Kidney tubule cell (primary cell): ENCODE measurements at regions not wholly inside any gene's neighbourhood (a gene's known extent, or its start where the extent isn't known, plus 50 kb on each side); places are given as distances from the start of the nearest gene placed in this dataset.
"Not testable (repeated sequence)": the region's sequence is repeated elsewhere in the genome, so short reads cannot be mapped to it uniquely, and the experiment has no call there.

Experiments
- DNase-seq: peaks from one replicate; pipeline ENCODE4 v3.0.0-alpha.2; 2018; ENCODE audit warnings: low spot score

- DNase-seq, result no peak
Measured at GRCh38 chr22:22168941-22169867, 75.4 kb upstream of the VPREB1 start.

- peak; percentile 37 for DNase-seq
Measured at GRCh38 chr22:22168190-22168940, 76.2 kb upstream of the VPREB1 start.

- no peak for DNase-seq
Measured at GRCh38 chr22:22167791-22168189, 76.8 kb upstream of the VPREB1 start.

- DNase-seq, result no peak
Measured at GRCh38 chr22:22166941-22167713, 77.5 kb upstream of the VPREB1 start.

GRCh38 chr22:22165936-22166710, 78.5 kb upstream of the VPREB1 start:
- no peak for DNase-seq

- DNase-seq, result no peak
Measured at GRCh38 chr22:22164541-22165272, 79.9 kb upstream of the VPREB1 start.

- DNase-seq, result no peak
Measured at GRCh38 chr22:22161924-22162851, 82.4 kb upstream of the VPREB1 start.

GRCh38 chr22:22160768-22161167, 83.8 kb upstream of the VPREB1 start:
- not testable (repeated sequence) for DNase-seq

- no peak for DNase-seq
Measured at GRCh38 chr22:22159384-22159783, 85.2 kb upstream of the VPREB1 start.

- DNase-seq, result no peak
Measured at GRCh38 chr22:22158965-22159364, 85.6 kb upstream of the VPREB1 start.

GRCh38 chr22:22158207-22158816, 86.3 kb upstream of the VPREB1 start:
- no peak for DNase-seq

GRCh38 chr22:22157348-22157725, 87.2 kb upstream of the VPREB1 start:
- DNase-seq, result peak; percentile 6

- DNase-seq, result peak; percentile 83
Measured at GRCh38 chr22:22156716-22157347, 87.8 kb upstream of the VPREB1 start.

- no peak for DNase-seq
Measured at GRCh38 chr22:22156348-22156715, 88.3 kb upstream of the VPREB1 start.

- DNase-seq, result no peak
Measured at GRCh38 chr22:22155607-22156006, 89.0 kb upstream of the VPREB1 start.

- no peak for DNase-seq
Measured at GRCh38 chr22:22155146-22155545, 89.4 kb upstream of the VPREB1 start.

GRCh38 chr22:22154040-22154439, 90.5 kb upstream of the VPREB1 start:
- no peak for DNase-seq

GRCh38 chr22:22151308-22151707, 93.3 kb upstream of the VPREB1 start:
- DNase-seq, result no peak

- no peak for DNase-seq
Measured at GRCh38 chr22:22150457-22150856, 94.1 kb upstream of the VPREB1 start.
